HUES64 (cell line): ENCODE measurements at regions not wholly inside any gene's neighbourhood (a gene's known extent, or its start where the extent isn't known, plus 50 kb on each side); places are given as distances from the start of the nearest gene placed in this dataset.

Experiments used
- H3K27ac ChIP-seq: 2 replicates; pipeline ENCODE4 v1.7.0; 2013; ENCODE audit warnings: low read depth, low read length, inconsistent platforms
- H3K27me3 ChIP-seq: 2 replicates; pipeline ENCODE4 v1.6.1; 2013; ENCODE audit warnings: mild to moderate bottlenecking, low read length; ENCODE audit not compliant: insufficient read depth
- H3K36me3 ChIP-seq: 2 replicates; pipeline ENCODE4 v1.6.1; 2013; ENCODE audit warnings: mild to moderate bottlenecking, low read length; ENCODE audit not compliant: insufficient read depth
- H3K4me1 ChIP-seq: 2 replicates; pipeline ENCODE4 v1.6.1; 2013; ENCODE audit warnings: mild to moderate bottlenecking, low read length, moderate library complexity; ENCODE audit not compliant: insufficient read depth
- H3K4me3 ChIP-seq: 2 replicates; pipeline ENCODE4 v1.5.1; 2013; ENCODE audit warnings: mild to moderate bottlenecking, low read length, moderate library complexity
- H3K9ac ChIP-seq: 2 replicates; pipeline ENCODE4 v1.6.1; 2013; ENCODE audit warnings: mild to moderate bottlenecking, low read depth, low read length
- H3K9me3 ChIP-seq: 2 replicates; pipeline ENCODE4 v1.6.1; 2013; ENCODE audit warnings: low read depth, low read length; ENCODE audit not compliant: insufficient read depth
- WGBS: fragments of 150-250, 120-280 bp; methylation state at CpG from one replicate; pipeline ENCODE4 v1.1.7; 2013; ENCODE audit warnings: missing lambda C conversion rate; 5-methylcytosine and 5-hydroxymethylcytosine counted together

GRCh38 chr16:65831903-65832666 is 534.4 kb upstream of the CDH5 start:
- no peaks in the 10 kb centered on the region for H3K4me1 ChIP-seq
- no peak overlapping the region for H3K27ac ChIP-seq
- H3K36me3 ChIP-seq: no peaks in the 10 kb centered on the region
- no peak overlapping the region for H3K9ac ChIP-seq
- WGBS: 93% methylated on average over 4 of the region's 4 CpGs
- no peaks in the 10 kb centered on the region for H3K9me3 ChIP-seq
- no peak overlapping the region for H3K4me3 ChIP-seq
- H3K27me3 ChIP-seq: no peaks in the 10 kb centered on the region

DNA sequence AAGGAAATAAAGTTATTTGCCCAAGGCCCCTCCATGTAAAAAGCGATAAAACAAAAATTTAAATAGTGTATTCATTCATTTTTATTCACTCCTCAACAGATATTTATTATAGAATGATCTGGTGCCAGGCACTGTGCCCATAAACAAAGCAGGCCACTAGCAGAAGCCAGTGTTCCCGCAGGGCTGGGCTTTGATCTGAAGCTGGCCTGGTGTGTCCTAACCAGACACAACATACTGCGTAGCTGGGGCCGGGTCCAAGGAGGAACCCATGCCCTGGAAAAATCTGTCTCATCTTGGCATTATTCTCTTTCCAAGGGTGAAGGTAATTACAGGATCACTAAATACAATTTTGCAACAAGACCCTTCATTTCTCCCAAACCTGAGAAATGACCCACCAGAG is 537.4 kb upstream of the CDH5 start:
- no peak overlapping the region for H3K9ac ChIP-seq
- H3K27me3 ChIP-seq: no peaks in the 10 kb centered on the region
- H3K4me3 ChIP-seq: no peak overlapping the region
- WGBS: 98% methylated on average over 3 of the region's 4 CpGs
- no peaks in the 10 kb centered on the region for H3K36me3 ChIP-seq
- no peaks in the 10 kb centered on the region for H3K9me3 ChIP-seq
- peaks cover 4% of the 10 kb centered on the region; the same call in 1 of the 2 replicates for H3K4me1 ChIP-seq
- H3K27ac ChIP-seq: no peak overlapping the region

DNA sequence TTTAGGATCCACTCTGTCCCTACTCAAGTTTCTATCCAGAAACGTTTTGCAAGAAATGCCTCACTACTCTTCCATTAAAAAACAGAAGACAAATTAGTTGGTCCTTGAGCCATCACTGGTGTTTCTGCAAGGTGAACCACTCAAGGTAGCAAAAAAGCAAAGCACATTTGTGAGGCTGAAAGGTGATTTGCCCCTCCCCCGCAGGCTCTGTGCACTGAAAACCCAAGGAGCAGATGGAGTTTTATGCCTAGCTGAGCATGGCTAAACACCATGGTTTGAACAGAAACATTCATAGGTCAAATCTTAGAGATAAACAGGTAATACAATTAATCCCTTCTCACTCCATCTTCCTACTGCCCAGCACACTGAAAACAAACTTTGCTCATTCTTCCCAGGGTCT is 538.2 kb upstream of the CDH5 start:
- no peaks in the 10 kb centered on the region for H3K27me3 ChIP-seq
- no peak overlapping the region for H3K27ac ChIP-seq
- H3K4me1 ChIP-seq: peaks cover 4% of the 10 kb centered on the region; the same call in 1 of the 2 replicates
- 87% methylated on average over 2 of the region's 2 CpGs for WGBS
- H3K4me3 ChIP-seq: no peak overlapping the region
- H3K9ac ChIP-seq: no peak overlapping the region
- no peaks in the 10 kb centered on the region for H3K9me3 ChIP-seq
- no peaks in the 10 kb centered on the region for H3K36me3 ChIP-seq

- 95% methylated on average over 2 of the region's 2 CpGs for WGBS
- Histone ChIP-seq H3K27me3 (no peaks in the 10 kb centered on the region), H3K9ac (no peak overlapping the region), H3K27ac (no peak overlapping the region), H3K4me3 (no peak overlapping the region), H3K36me3 (no peaks in the 10 kb centered on the region), H3K9me3 (no peaks in the 10 kb centered on the region), H3K4me1 (peaks cover 4% of the 10 kb centered on the region; the same call in 1 of the 2 replicates)
Observed at GRCh38 chr16:65827231-65827630, 539.3 kb upstream of the CDH5 start.

DNA sequence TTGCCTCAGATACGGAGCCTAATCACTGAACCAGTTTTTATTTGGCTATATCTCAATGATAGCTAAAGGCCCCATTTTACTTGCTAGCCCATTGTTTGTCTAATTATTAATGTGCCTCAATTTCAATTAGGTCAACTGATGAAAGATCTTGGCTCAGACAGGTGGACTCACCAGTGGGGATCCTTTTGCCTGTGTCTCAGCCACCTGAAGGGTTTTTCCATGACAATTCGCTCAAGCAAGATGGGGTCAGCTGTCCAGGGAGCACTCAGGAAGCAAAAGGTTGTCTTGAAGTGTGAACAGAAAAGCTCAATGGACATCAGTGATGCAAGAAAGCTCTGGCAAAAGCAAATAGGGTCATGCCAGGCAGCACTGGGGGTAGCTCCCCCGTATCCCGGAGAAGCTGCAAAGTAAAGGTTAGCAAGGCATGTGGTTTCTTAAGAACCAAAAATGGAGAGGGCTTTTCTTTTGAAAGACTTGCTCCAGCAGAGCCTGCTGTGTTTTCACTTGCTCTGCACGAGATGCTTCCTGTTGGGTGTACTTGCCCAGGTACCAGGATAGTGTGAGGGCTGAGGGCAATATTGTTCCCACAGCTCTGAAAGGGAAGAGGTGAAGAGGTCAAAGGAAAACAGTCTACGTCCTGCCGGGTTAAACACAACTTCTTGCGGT is 541.2 kb upstream of the CDH5 start:
- Histone ChIP-seq H3K36me3 (no peaks in the 10 kb centered on the region), H3K27ac (no peak overlapping the region), H3K4me1 (peaks cover 4% of the 10 kb centered on the region; the same call in 1 of the 2 replicates), H3K27me3 (no peaks in the 10 kb centered on the region), H3K9me3 (no peaks in the 10 kb centered on the region; the same call in 1 of the 2 replicates), H3K4me3 (no peak overlapping the region), H3K9ac (no peak overlapping the region)
- 85% methylated on average over 8 of the region's 8 CpGs for WGBS

DNA sequence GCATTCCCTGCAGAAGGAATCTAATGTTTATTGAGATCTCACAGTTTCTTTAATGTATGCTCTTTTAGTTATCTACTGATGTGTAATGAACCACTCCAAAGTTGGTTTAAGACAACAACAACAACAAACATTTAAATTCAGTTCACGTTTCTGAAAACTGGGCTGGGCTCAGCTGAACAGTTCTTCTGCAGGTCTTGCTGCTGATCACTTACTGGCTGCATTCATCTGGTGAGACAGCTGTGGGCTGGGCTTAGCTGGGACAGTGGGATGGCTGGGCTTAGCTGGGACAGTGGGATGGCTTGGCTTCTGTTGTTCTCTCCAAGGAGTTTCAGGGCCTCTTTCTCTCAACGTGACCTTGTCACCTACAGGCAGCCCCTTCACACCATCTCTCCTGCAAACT is 544.3 kb upstream of the CDH5 start:
- H3K4me3 ChIP-seq: no peak overlapping the region
- 93% methylated on average over 2 of the region's 2 CpGs for WGBS
- H3K9ac ChIP-seq: no peak overlapping the region
- peaks cover 11% of the 10 kb centered on the region for H3K4me1 ChIP-seq
- H3K36me3 ChIP-seq: no peaks in the 10 kb centered on the region
- H3K27ac ChIP-seq: no peak overlapping the region
- H3K9me3 ChIP-seq: no peaks in the 10 kb centered on the region; the same call in 1 of the 2 replicates
- no peaks in the 10 kb centered on the region for H3K27me3 ChIP-seq

GRCh38 chr16:65819136-65819898 is 547.2 kb upstream of the CDH5 start:
- 91% methylated on average over 3 of the region's 4 CpGs for WGBS
- Histone ChIP-seq H3K27me3 (no peaks in the 10 kb centered on the region), H3K36me3 (no peaks in the 10 kb centered on the region), H3K27ac (no peak overlapping the region), H3K9ac (no peak overlapping the region), H3K9me3 (no peaks in the 10 kb centered on the region; the same call in 1 of the 2 replicates), H3K4me1 (peaks cover 15% of the 10 kb centered on the region), H3K4me3 (no peak overlapping the region)

DNA sequence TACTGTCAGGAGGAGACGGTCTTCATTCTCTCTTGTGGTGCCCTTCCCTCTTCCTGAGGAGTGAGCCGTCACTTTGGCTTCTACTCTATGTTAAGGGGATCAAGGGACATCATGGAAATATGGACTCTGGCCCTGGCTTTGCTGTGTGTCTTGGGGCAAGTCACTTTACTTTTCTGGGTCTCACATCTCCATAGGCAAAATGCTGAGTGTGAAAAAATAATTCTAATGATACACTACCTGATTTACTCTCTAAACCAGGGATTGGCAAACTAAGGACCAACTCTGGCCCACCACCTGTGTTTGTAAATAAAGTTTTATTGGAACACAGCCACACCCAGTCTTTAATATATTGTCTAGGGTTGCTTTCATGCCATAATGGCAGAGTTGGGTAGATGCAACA is 548.7 kb upstream of the CDH5 start:
- Histone ChIP-seq H3K27ac (peak overlapping the region; percentile 2; the same call in 1 of the 2 replicates), H3K9ac (no peak overlapping the region), H3K4me1 (peaks cover 15% of the 10 kb centered on the region), H3K36me3 (no peaks in the 10 kb centered on the region), H3K9me3 (no peaks in the 10 kb centered on the region; the same call in 1 of the 2 replicates), H3K27me3 (no peaks in the 10 kb centered on the region), H3K4me3 (no peak overlapping the region)
- 94% methylated on average over 1 of the region's 2 CpGs for WGBS

DNA sequence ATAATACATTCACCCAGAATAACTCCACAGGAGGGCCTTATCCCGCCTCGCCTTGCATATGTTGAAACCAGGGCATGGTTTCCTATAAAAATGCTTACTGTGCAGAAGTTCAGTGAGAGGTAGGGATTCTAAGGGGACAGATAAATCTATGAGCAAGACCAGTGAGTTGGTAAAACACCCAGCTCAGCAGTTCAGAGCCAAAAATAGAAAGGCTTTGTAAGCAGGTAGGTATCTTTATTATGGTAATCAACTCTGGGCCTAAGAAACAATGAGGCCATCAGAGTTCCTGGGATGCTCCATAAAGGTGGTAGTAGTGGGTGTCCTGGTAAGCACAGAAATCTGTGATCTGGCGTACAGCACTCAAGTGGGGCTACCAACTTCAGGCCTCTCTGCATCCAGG is 549.4 kb upstream of the CDH5 start:
- H3K27me3 ChIP-seq: no peaks in the 10 kb centered on the region
- WGBS: 75% methylated on average over 3 of the region's 3 CpGs
- H3K9ac ChIP-seq: no peak overlapping the region
- H3K27ac ChIP-seq: peak overlapping the region; percentile 56; the same call in 1 of the 2 replicates
- H3K36me3 ChIP-seq: no peaks in the 10 kb centered on the region
- peak overlapping the region; percentile 33 for H3K4me3 ChIP-seq
- peaks cover 15% of the 10 kb centered on the region for H3K4me1 ChIP-seq
- H3K9me3 ChIP-seq: no peaks in the 10 kb centered on the region; the same call in 1 of the 2 replicates

GRCh38 chr16:65816556-65816955 is 549.9 kb upstream of the CDH5 start:
- Histone ChIP-seq H3K27me3 (no peaks in the 10 kb centered on the region), H3K9ac (no peak overlapping the region), H3K4me3 (peak overlapping the region; percentile 33; the same call in 1 of the 2 replicates), H3K4me1 (peaks cover 15% of the 10 kb centered on the region), H3K27ac (peak overlapping the region; percentile 56; the same call in 1 of the 2 replicates), H3K9me3 (no peaks in the 10 kb centered on the region), H3K36me3 (no peaks in the 10 kb centered on the region)
- 95% methylated on average over 2 of the region's 2 CpGs for WGBS

DNA sequence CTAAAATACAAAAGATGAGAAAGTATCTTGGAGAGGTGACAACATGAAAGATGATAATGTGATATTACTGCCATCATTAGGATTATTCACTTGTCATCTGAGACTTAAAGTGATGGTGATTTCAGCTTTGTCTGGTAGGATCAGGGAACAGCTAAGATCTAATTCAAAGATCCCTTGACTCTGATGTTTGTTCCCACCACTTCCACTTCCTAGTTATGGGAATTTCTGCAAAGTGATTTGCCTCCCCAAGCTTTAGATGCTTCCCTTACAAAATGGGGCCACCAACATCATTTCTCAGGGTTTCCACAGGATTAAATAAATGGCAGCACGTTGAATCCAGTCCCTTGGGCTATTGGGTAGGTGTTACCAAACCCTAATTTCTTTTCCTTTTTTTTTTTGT is 550.8 kb upstream of the CDH5 start:
- Histone ChIP-seq H3K36me3 (no peaks in the 10 kb centered on the region), H3K27ac (no peak overlapping the region), H3K9ac (no peak overlapping the region), H3K4me3 (no peak overlapping the region), H3K9me3 (no peaks in the 10 kb centered on the region), H3K27me3 (no peaks in the 10 kb centered on the region), H3K4me1 (peaks cover 15% of the 10 kb centered on the region)
- 86% methylated on average over 1 of the region's 1 CpG for WGBS
